K562 (cell line): ENCODE measurements at regions not wholly inside any gene's neighbourhood (a gene's known extent, or its start where the extent isn't known, plus 50 kb on each side); places are given as distances from the start of the nearest gene placed in this dataset.

ENCODE experiments used
- ATAC-seq: fragments of 200-7000 bp; cut with Tn5 transposase; 3 replicates; pipeline ENCODE4 v1.9.1; 2020; ENCODE audit warnings: moderate library complexity
- BruUV-seq: library from RNA; stranded (reverse); fragments of 400-500 nt; replicated peaks from 2 replicates; lab custom pipeline; 2021; lab: Mats Ljungman, UMichigan
- CTCF ChIA-PET: fragments of 300-600 bp; formaldehyde crosslinking; extraction: SDS; loops from one replicate; lab custom pipeline; 2021; ENCODE audit warnings: low intra/inter-chr PET ratio; lab: Yijun Ruan, JAX
- POLR2A ChIA-PET: fragments of 300-600, 350-650 bp; sonication (Branson Sonifier 250); formaldehyde crosslinking; extraction: SDS; loops from one replicate; lab custom pipeline; 2021; ENCODE audit warnings: antibody characterized with exemption, inconsistent platforms; lab: Yijun Ruan, JAX
- DNase-seq, 4 experiments: peaks; one replicate each; pipeline versions ENCODE4 v3.0.0 to v3.0.0-alpha.2; 2011 to 2018; ENCODE audit warnings: low spot score in 3 of 4, mixed read lengths in 3 of 4; ENCODE audit errors: extremely low read depth in 1 of 4
- FAIRE-seq: peaks from 2 replicates; lab custom pipeline; 2011; peaks lifted over from hg19 to GRCh38; lab: Jason Lieb, UNC
- H2AFZ ChIP-seq: 2 replicates; pipeline ENCODE4 v1.6.0; 2011; ENCODE audit warnings: low read depth, low read length, control low read depth, inconsistent platforms
- H3K27ac ChIP-seq: fragments of 200-600 bp; 3 replicates; pipeline ENCODE4 v1.8.0; 2011; ENCODE audit warnings: low read depth, mild to moderate bottlenecking, control low read depth, inconsistent platforms, low read length, moderate library complexity, mixed read lengths; ENCODE audit errors: extremely low read depth
- H3K27me3 ChIP-seq, 2 experiments: fragments of 300-600 bp in 1 of 2; 2 replicates in 1 of 2; 3 replicates in 1 of 2; pipeline versions ENCODE4 v1.6.0 to v1.8.0; 2011; ENCODE audit warnings: inconsistent platforms in 2 of 2, low read length in 2 of 2, mild to moderate bottlenecking in 1 of 2, mixed read lengths in 1 of 2, moderate library complexity in 1 of 2; ENCODE audit not compliant: control insufficient read depth in 2 of 2, insufficient read depth in 2 of 2
- H3K36me3 ChIP-seq: fragments of 300-600 bp; 3 replicates; pipeline ENCODE4 v1.8.0; 2011; ENCODE audit warnings: mild to moderate bottlenecking, low read length, inconsistent platforms; ENCODE audit not compliant: control insufficient read depth, insufficient read depth
- H3K4me1 ChIP-seq, 2 experiments: fragments of 200-600 bp in 1 of 2; replicated peaks in 1 of 2; 2 replicates in 1 of 2; 3 replicates in 1 of 2; pipeline versions ENCODE4 v1.5.1 to v1.8.0; 2011; ENCODE audit warnings: inconsistent platforms in 2 of 2, low read length in 2 of 2, mild to moderate bottlenecking in 1 of 2, mixed read lengths in 1 of 2, moderate library complexity in 1 of 2; ENCODE audit not compliant: control insufficient read depth in 2 of 2, insufficient read depth in 2 of 2
- H3K4me2 ChIP-seq: 2 replicates; pipeline ENCODE4 v1.6.1; 2011; ENCODE audit warnings: low read length, control low read depth, inconsistent platforms, mixed read lengths; ENCODE audit not compliant: insufficient read depth
- H3K4me3 ChIP-seq: fragments of 200-600 bp; sonication (generic), shearing (Covaris generic); 2 replicates; pipeline ENCODE4 v1.5.1; 2016; ENCODE audit warnings: control low read depth, inconsistent platforms
- H3K79me2 ChIP-seq: fragments of 200-600 bp; 3 replicates; pipeline ENCODE4 v1.8.0; 2011; ENCODE audit warnings: low read length, inconsistent platforms; ENCODE audit not compliant: control insufficient read depth, insufficient read depth
- H3K9ac ChIP-seq, 2 experiments: 2 replicates each; pipeline versions ENCODE4 v1.6.0 to v1.6.1; 2011; ENCODE audit warnings: low read depth in 2 of 2, low read length in 2 of 2, control low read depth in 1 of 2, inconsistent platforms in 1 of 2, mild to moderate bottlenecking in 1 of 2, mixed read lengths in 1 of 2; ENCODE audit not compliant: insufficient read depth in 1 of 2
- H3K9me1 ChIP-seq: one replicate; pipeline ENCODE4 v1.6.0; 2011; ENCODE audit warnings: inconsistent platforms, mild to moderate bottlenecking, low read length, moderate library complexity; ENCODE audit not compliant: control insufficient read depth, insufficient read depth
- H3K9me3 ChIP-seq: replicated peaks from 2 replicates; pipeline ENCODE4 v1.5.1; 2011; ENCODE audit warnings: low read depth, low read length, inconsistent platforms; ENCODE audit not compliant: control insufficient read depth, insufficient read depth
- H4K20me1 ChIP-seq: replicated peaks from 2 replicates; pipeline ENCODE4 v1.6.1; 2011; ENCODE audit warnings: low read length, inconsistent platforms, mixed read lengths; ENCODE audit not compliant: control insufficient read depth, insufficient read depth
- CSDE1 ChIP-seq, 2 experiments: fragments of 450-650 bp; IDR thresholded peaks; 2 replicates each; pipeline ENCODE4 v1.6.1; 2016; ENCODE audit warnings: mild to moderate bottlenecking in 1 of 2
- DMBX1 ChIP-seq: fragments of 250-450 bp; sonication (Bioruptor Pico); IDR thresholded peaks from 2 replicates; pipeline ENCODE4 v1.8.0; 2022; ENCODE audit warnings: inconsistent platforms, mild to moderate bottlenecking, moderate library complexity, borderline replicate concordance
- KDM2B ChIP-seq: fragments of 250-450 bp; sonication (Bioruptor Pico); IDR thresholded peaks from 2 replicates; pipeline ENCODE4 v1.8.0; 2021; ENCODE audit warnings: mild to moderate bottlenecking, moderate library complexity
- KLF10 ChIP-seq: fragments of 250-450 bp; sonication (Bioruptor Pico); IDR thresholded peaks from 2 replicates; pipeline ENCODE4 v1.6.1; 2021; ENCODE audit warnings: matching md5 sums
- NCOR1 ChIP-seq: fragments of 450-650 bp; IDR thresholded peaks from 2 replicates; pipeline ENCODE4 v1.6.1; 2016; ENCODE audit warnings: mild to moderate bottlenecking, moderate library complexity
- PATZ1 ChIP-seq: fragments of 250-450 bp; sonication (Bioruptor Pico); IDR thresholded peaks from 2 replicates; pipeline ENCODE4 v1.5.0; 2020; ENCODE audit warnings: mild to moderate bottlenecking, borderline replicate concordance
- RBM39 ChIP-seq: fragments of 200-400 bp; formaldehyde crosslinking; optimal IDR thresholded peaks from 2 replicates; pipeline ENCODE3; 2018; ENCODE audit warnings: low read depth, low read length
- SIN3A ChIP-seq, 2 experiments: fragments of 150-350 bp in 1 of 2; IDR thresholded peaks; 2 replicates each; pipeline ENCODE4 v1.6.1; 2011 to 2016; ENCODE audit warnings: borderline replicate concordance in 2 of 2, low read depth in 2 of 2, low read length in 2 of 2, mild to moderate bottlenecking in 2 of 2, moderate library complexity in 2 of 2; ENCODE audit not compliant: control insufficient read depth in 1 of 2
- SMAD2 ChIP-seq: fragments of 150-350 bp; IDR thresholded peaks from 2 replicates; pipeline ENCODE4 v1.6.1; 2014; ENCODE audit warnings: low read depth, mild to moderate bottlenecking, low read length
- ZBED1 ChIP-seq: IDR thresholded peaks from 2 replicates; pipeline ENCODE4 v1.6.1; 2014
- ZNF518B ChIP-seq: fragments of 250-450 bp; sonication (Bioruptor Pico); IDR thresholded peaks from 2 replicates; pipeline ENCODE4 v1.5.0; 2021; ENCODE audit warnings: mild to moderate bottlenecking, moderate library complexity
- ZNF586 ChIP-seq: fragments of 450-650 bp; formaldehyde crosslinking; conservative IDR thresholded peaks from 2 replicates; pipeline ENCODE4 v1.4.0; 2020; ENCODE audit warnings: mild to moderate bottlenecking, moderate library complexity
- WGBS: fragments of 100-300 bp; shearing (Covaris generic); methylation state at CpG from one replicate; pipeline ENCODE4 v1.1.6; 2016; ENCODE audit warnings: low coverage, mixed read lengths; ENCODE audit not compliant: insufficient coverage; ENCODE audit errors: missing lambda C conversion rate; 5-methylcytosine and 5-hydroxymethylcytosine counted together
- in situ Hi-C: fragments of 300-500 bp; cut with MboI; formaldehyde crosslinking; loops from 4 replicates; pipeline ENCODE4 v1.15.0; 2018; ENCODE audit warnings: inconsistent platforms, mixed read lengths
- intact Hi-C: fragments of 100-400 bp; cut with micrococcal nuclease; formaldehyde crosslinking; loops from 2 replicates; pipeline ENCODE4 v1.14.2; 2022

- TF ChIP-seq ZNF518B (no peak), SMAD2 (no peak), ZBED1 (no peak), KLF10 (CRISPR knock-in tag) (no peak), DMBX1 (CRISPR knock-in tag) (no peak)
Observed at GRCh38 chr9:713091-713490, 128.4 kb upstream of the DMRT1 start (continued).

GRCh38 chr9:714675-715074, 126.8 kb upstream of the DMRT1 start:
- no peaks in the 10 kb centered on the region for H3K36me3 ChIP-seq
- no peak for FAIRE-seq
- H3K4me2 ChIP-seq: no peak overlapping the region
- intact Hi-C loops (no loop called here), in situ Hi-C loops (no loop called here)
- H3K4me1 ChIP-seq: no peaks in the 10 kb centered on the region
- H3K9me3 ChIP-seq: no peaks in the 10 kb centered on the region
- H3K9ac ChIP-seq: no peak overlapping the region
- POLR2A ChIA-PET: no interaction called here
- no peak for DNase-seq
- no peak overlapping the region for H2AFZ ChIP-seq
- peaks cover 2 to 24% of the 10 kb centered on the region in 2 experiments; a peak in 3 of 5 replicates for H3K27me3 ChIP-seq
- no peaks in the 10 kb centered on the region for H3K9me1 ChIP-seq
- no peak overlapping the region for H3K4me3 ChIP-seq
- CTCF ChIA-PET: no interaction called here
- ATAC-seq: no peak
- WGBS: 0% methylated on average over 2 of the region's 2 CpGs
- H4K20me1 ChIP-seq: no peaks in the 10 kb centered on the region
- no peaks in the 10 kb centered on the region for H3K79me2 ChIP-seq
- no peak overlapping the region for H3K27ac ChIP-seq
- BruUV-seq: no TSS peak
- TF ChIP-seq NCOR1 (no peak), SIN3A (IDR thresholded peaks at IDR 0.05; ENCODE audit: borderline replicate concordance in 2 of 2, control insufficient read depth in 1 of 2, low read depth in 2 of 2, low read length in 2 of 2) (no peak), CSDE1 (IDR thresholded peaks at IDR 0.05) (no peak), RBM39 (no peak), KDM2B (CRISPR knock-in tag) (no peak), PATZ1 (no peak), ZNF586 (CRISPR knock-in tag) (no peak)
